ENCODE measurements at regions not wholly inside any gene's neighbourhood (a gene's known extent, or its start where the extent isn't known, plus 50 kb on each side); places are given as distances from the start of the nearest gene placed in this dataset.

GRCh38 chr5:4907571-4907970 is 232.6 kb upstream of the ADAMTS16 start:
- TF ChIP-seq EZH2 (IDR thresholded peaks at IDR 0.05; ENCODE audit: insufficient read depth, low read length) (no peak), CTCF (IDR thresholded peaks at IDR 0.05; ENCODE audit: insufficient read depth, low read depth, low read length) (no peak)
